Thoracic aorta (tissue), 2 donors: ENCODE measurements at regions not wholly inside any gene's neighbourhood (a gene's known extent, or its start where the extent isn't known, plus 50 kb on each side); places are given as distances from the start of the nearest gene placed in this dataset.

Source experiments
- ATAC-seq: fragments of 150-250 bp; one replicate; pipeline ENCODE4 v1.8.0; 2017; ENCODE audit warnings: low read depth; ENCODE audit not compliant: insufficient number of reproducible peaks, low FRiP score
- DNase-seq: peaks from one replicate; pipeline ENCODE4 v3.0.0-alpha.2; 2020; ENCODE audit warnings: low spot score
- H3K27ac ChIP-seq, 2 donors: fragments of 200-600 bp; sonication (generic); 1 replicate in 1 of 2; 2 replicates in 1 of 2; pipeline ENCODE4 v1.5.1; 2016; ENCODE audit warnings: mild to moderate bottlenecking in 2 of 2, moderate library complexity in 2 of 2
- H3K27me3 ChIP-seq: fragments of 200-600 bp; sonication (generic); replicated peaks from 2 replicates; pipeline ENCODE4 v1.6.0; 2016; ENCODE audit warnings: mild to moderate bottlenecking; ENCODE audit not compliant: insufficient read depth
- H3K36me3 ChIP-seq: fragments of 200-600 bp; sonication (generic); one replicate; pipeline ENCODE4 v1.5.1; 2016
- H3K4me1 ChIP-seq, 2 donors: fragments of 200-600 bp; sonication (generic); 1 replicate in 1 of 2; 2 replicates in 1 of 2; pipeline versions ENCODE4 v1.5.1 to v1.6.0; 2016; ENCODE audit warnings: low read depth in 2 of 2, mild to moderate bottlenecking in 1 of 2; ENCODE audit not compliant: control insufficient read depth in 1 of 2
- H3K4me3 ChIP-seq: fragments of 200-600 bp; sonication (generic); 2 replicates; pipeline ENCODE4 v1.5.1; 2016; ENCODE audit warnings: mild to moderate bottlenecking
- H3K9me3 ChIP-seq: fragments of 200-600 bp; sonication (generic); 2 replicates; pipeline ENCODE4 v1.5.1; 2016
- TF ChIP-seq, protein P1 (sequence below): fragments of 200-600 bp; sonication (generic); IDR thresholded peaks from one replicate; pipeline ENCODE4 v1.5.1; 2019; ENCODE audit warnings: antibody characterized with exemption

GRCh38 chr4:89369581-89369980 lies 62.0 kb upstream of the GPRIN3 start:
- DNase-seq, result no peak
- Histone ChIP-seq H3K36me3 (no peaks in the 10 kb centered on the region), H3K27ac (no peak overlapping the region), H3K4me1 (no peaks in the 10 kb centered on the region), H3K9me3 (no peaks in the 10 kb centered on the region), H3K4me3 (no peak overlapping the region), H3K27me3 (no peaks in the 10 kb centered on the region)
- ATAC-seq, result no peak
- TF ChIP-seq, protein P1, sequence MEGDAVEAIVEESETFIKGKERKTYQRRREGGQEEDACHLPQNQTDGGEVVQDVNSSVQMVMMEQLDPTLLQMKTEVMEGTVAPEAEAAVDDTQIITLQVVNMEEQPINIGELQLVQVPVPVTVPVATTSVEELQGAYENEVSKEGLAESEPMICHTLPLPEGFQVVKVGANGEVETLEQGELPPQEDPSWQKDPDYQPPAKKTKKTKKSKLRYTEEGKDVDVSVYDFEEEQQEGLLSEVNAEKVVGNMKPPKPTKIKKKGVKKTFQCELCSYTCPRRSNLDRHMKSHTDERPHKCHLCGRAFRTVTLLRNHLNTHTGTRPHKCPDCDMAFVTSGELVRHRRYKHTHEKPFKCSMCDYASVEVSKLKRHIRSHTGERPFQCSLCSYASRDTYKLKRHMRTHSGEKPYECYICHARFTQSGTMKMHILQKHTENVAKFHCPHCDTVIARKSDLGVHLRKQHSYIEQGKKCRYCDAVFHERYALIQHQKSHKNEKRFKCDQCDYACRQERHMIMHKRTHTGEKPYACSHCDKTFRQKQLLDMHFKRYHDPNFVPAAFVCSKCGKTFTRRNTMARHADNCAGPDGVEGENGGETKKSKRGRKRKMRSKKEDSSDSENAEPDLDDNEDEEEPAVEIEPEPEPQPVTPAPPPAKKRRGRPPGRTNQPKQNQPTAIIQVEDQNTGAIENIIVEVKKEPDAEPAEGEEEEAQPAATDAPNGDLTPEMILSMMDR, result no peak

DNA sequence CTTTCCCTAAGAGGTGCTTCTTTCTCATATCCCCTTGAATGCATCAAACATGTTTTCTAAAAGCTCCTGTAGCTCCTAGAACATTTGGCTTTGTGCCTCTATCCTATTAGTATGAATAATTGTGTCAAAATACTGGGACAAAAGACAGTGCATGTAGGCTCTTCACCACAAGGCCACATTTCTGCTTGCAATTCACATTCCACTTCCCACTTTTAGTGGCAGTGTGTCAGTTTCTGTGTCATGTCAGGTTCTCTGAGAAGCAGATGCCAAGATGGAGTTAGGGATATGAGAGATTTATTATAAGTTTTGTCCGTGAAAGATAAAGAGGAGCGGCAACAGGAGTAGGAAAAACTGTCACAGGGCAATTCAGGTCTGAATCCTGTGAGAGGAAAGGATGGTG lies 61.3 kb upstream of the GPRIN3 start:
- Histone ChIP-seq H3K9me3 (no peaks in the 10 kb centered on the region), H3K4me1 (no peaks in the 10 kb centered on the region), H3K36me3 (no peaks in the 10 kb centered on the region), H3K27ac (no peak overlapping the region), H3K4me3 (no peak overlapping the region), H3K27me3 (no peaks in the 10 kb centered on the region)
- DNase-seq (no peak), ATAC-seq (no peak)
- TF ChIP-seq, protein P1, result no peak

- Histone ChIP-seq H3K4me3 (no peak overlapping the region), H3K27me3 (no peaks in the 10 kb centered on the region), H3K4me1 (no peaks in the 10 kb centered on the region), H3K27ac (no peak overlapping the region), H3K36me3 (no peaks in the 10 kb centered on the region), H3K9me3 (no peaks in the 10 kb centered on the region)
- TF ChIP-seq, protein P1, result no peak
- ATAC-seq (no peak), DNase-seq (no peak)
These were observed 58.2 kb upstream of the GPRIN3 start for GRCh38 chr4:89365776-89366175.

GRCh38 chr4:89365375-89365774 lies 57.8 kb upstream of the GPRIN3 start:
- Histone ChIP-seq H3K4me3 (no peak overlapping the region), H3K27ac (no peak overlapping the region), H3K27me3 (no peaks in the 10 kb centered on the region), H3K9me3 (no peaks in the 10 kb centered on the region), H3K4me1 (no peaks in the 10 kb centered on the region), H3K36me3 (no peaks in the 10 kb centered on the region)
- DNase-seq, result no peak
- no peak for ATAC-seq
- TF ChIP-seq, protein P1, result no peak

- Histone ChIP-seq H3K9me3 (no peaks in the 10 kb centered on the region), H3K36me3 (no peaks in the 10 kb centered on the region), H3K27me3 (no peaks in the 10 kb centered on the region), H3K27ac (no peak overlapping the region), H3K4me1 (no peaks in the 10 kb centered on the region), H3K4me3 (no peak overlapping the region)
- DNase-seq (no peak), ATAC-seq (no peak)
- TF ChIP-seq, protein P1, result no peak
These were observed 56.9 kb upstream of the GPRIN3 start for GRCh38 chr4:89364541-89364940.
